Left lobe of liver (tissue), 2 donors: ENCODE measurements at regions not wholly inside any gene's neighbourhood (a gene's known extent, or its start where the extent isn't known, plus 50 kb on each side); places are given as distances from the start of the nearest gene placed in this dataset.
A peak's percentile ranks its signal among the peaks of the same experiment; 100 is the strongest.
"Not testable (repeated sequence)": the region's sequence is repeated elsewhere in the genome, so short reads cannot be mapped to it uniquely, and the experiment has no call there.

Source experiments
- ATAC-seq: fragments of 200-7000 bp; cut with Tn5 transposase; one replicate; pipeline ENCODE4 v1.9.1; 2020; ENCODE audit warnings: mild to moderate bottlenecking, moderate library complexity
- DNase-seq: peaks from one replicate; pipeline ENCODE4 v3.0.0-alpha.2; 2020; ENCODE audit warnings: low spot score
- donor health status: DM: no; HTN: no; CAD: no; lungs with moderate emphysema.
- donor health status: DM: no; HTN: yes; CAD: no.

GRCh38 chrY:3319988-3320387, 258.9 kb upstream of the TGIF2LY start:
- DNase-seq, ATAC-seq: not testable (repeated sequence)

GRCh38 chrY:3367535-3367934, 211.3 kb upstream of the TGIF2LY start:
- not testable (repeated sequence) for ATAC-seq

GRCh38 chrY:3368459-3368858, 210.4 kb upstream of the TGIF2LY start:
- DNase-seq, ATAC-seq: not testable (repeated sequence)

More at GRCh38 chrY:3367535-3367934, 211.3 kb upstream of the TGIF2LY start:
- not testable (repeated sequence) for DNase-seq

GRCh38 chrY:3391508-3391907, 187.4 kb upstream of the TGIF2LY start:
- not testable (repeated sequence) for ATAC-seq

GRCh38 chrY:3404241-3404640, 174.6 kb upstream of the TGIF2LY start:
- not testable (repeated sequence) for ATAC-seq, DNase-seq

More at GRCh38 chrY:3391508-3391907, 187.4 kb upstream of the TGIF2LY start:
- DNase-seq = not testable (repeated sequence)

- peak; percentile 65 for ATAC-seq
- not testable (repeated sequence) for DNase-seq
Measured at GRCh38 chrY:3405585-3405984, 173.3 kb upstream of the TGIF2LY start.

- not testable (repeated sequence) for DNase-seq
Measured at GRCh38 chrY:3406896-3407452, 171.9 kb upstream of the TGIF2LY start.

GRCh38 chrY:3410322-3410892, 168.5 kb upstream of the TGIF2LY start:
- not testable (repeated sequence) for DNase-seq, ATAC-seq

More at GRCh38 chrY:3406896-3407452, 171.9 kb upstream of the TGIF2LY start:
- not testable (repeated sequence) for ATAC-seq
